Liver (tissue), 3 donors: ENCODE measurements at regions not wholly inside any gene's neighbourhood (a gene's known extent, or its start where the extent isn't known, plus 50 kb on each side); places are given as distances from the start of the nearest gene placed in this dataset.
"Not testable (repeated sequence)": the region's sequence is repeated elsewhere in the genome, so short reads cannot be mapped to it uniquely, and the experiment has no call there.

Source experiments
- CTCF ChIP-seq: fragments of 150-350 bp; IDR thresholded peaks from 2 replicates; pipeline ENCODE4 v1.5.1; 2017; ENCODE audit warnings: improper control_type of control experiment, low read depth, low read length; ENCODE audit not compliant: missing input control
- RAD21 ChIP-seq, 2 donors: IDR thresholded peaks; 2 replicates each; pipeline ENCODE4 v1.6.1; 2016; ENCODE audit warnings: antibody characterized with exemption in 2 of 2, mild to moderate bottlenecking in 2 of 2
- YY1 ChIP-seq: IDR thresholded peaks from 2 replicates; pipeline ENCODE4 v1.6.1; 2016; ENCODE audit warnings: antibody characterized with exemption, mild to moderate bottlenecking
- donor health status: healthy.
- donor health status: healthy.

GRCh38 chr22:21327629-21328028 lies 55.9 kb upstream of the RIMBP3B start:
- TF ChIP-seq RAD21 (IDR thresholded peaks at IDR 0.05); CTCF; YY1: not testable (repeated sequence)
